Hematopoietic multipotent progenitor cell treated with erythropoietin and hydrocortisone succinate and interleukin-3 and kit ligand, for 17 days (in vitro differentiated cells): ENCODE measurements at regions not wholly inside any gene's neighbourhood (a gene's known extent, or its start where the extent isn't known, plus 50 kb on each side); places are given as distances from the start of the nearest gene placed in this dataset.

Experiments used
- DNase-seq: peaks from one replicate; pipeline ENCODE4 v3.0.0-alpha.2; 2015; ENCODE audit warnings: low spot score

- DNase-seq, result no peak
These were observed 265.5 kb downstream of the PTPRC start for GRCh38 chr1:198904321-198904720.

- no peak for DNase-seq
These were observed 268.0 kb downstream of the PTPRC start for GRCh38 chr1:198906739-198907422.

GRCh38 chr1:198907423-198907746 lies 268.5 kb downstream of the PTPRC start:
- no peak for DNase-seq

- DNase-seq, result no peak
These were observed 270.2 kb downstream of the PTPRC start for GRCh38 chr1:198908995-198909394.

- DNase-seq, result no peak
These were observed 271.1 kb downstream of the PTPRC start for GRCh38 chr1:198909973-198910372.

GRCh38 chr1:198910816-198911215 lies 272.0 kb downstream of the PTPRC start:
- DNase-seq, result no peak

- no peak for DNase-seq
These were observed 273.2 kb downstream of the PTPRC start for GRCh38 chr1:198912046-198912445.

GRCh38 chr1:198913667-198914066 lies 274.8 kb downstream of the PTPRC start:
- no peak for DNase-seq

- DNase-seq, result no peak
These were observed 276.7 kb downstream of the PTPRC start for GRCh38 chr1:198915327-198916231.

GRCh38 chr1:198917226-198917625 lies 278.4 kb downstream of the PTPRC start:
- DNase-seq, result no peak

GRCh38 chr1:198918920-198919319 lies 280.1 kb downstream of the PTPRC start:
- DNase-seq, result no peak

- no peak for DNase-seq
These were observed 281.0 kb downstream of the PTPRC start for GRCh38 chr1:198919667-198920398.

- no peak for DNase-seq
These were observed 284.0 kb downstream of the PTPRC start for GRCh38 chr1:198922638-198923430.

GRCh38 chr1:198923993-198924392 lies 285.2 kb downstream of the PTPRC start:
- DNase-seq, result no peak

- DNase-seq, result no peak
These were observed 286.7 kb downstream of the PTPRC start for GRCh38 chr1:198925567-198925966.

GRCh38 chr1:198927129-198927528 lies 288.3 kb downstream of the PTPRC start:
- no peak for DNase-seq

GRCh38 chr1:198929111-198929604 lies 290.3 kb downstream of the PTPRC start:
- no peak for DNase-seq

GRCh38 chr1:198929961-198930599 lies 291.2 kb downstream of the PTPRC start:
- peak; percentile 19 for DNase-seq

GRCh38 chr1:198932351-198932991 lies 293.6 kb downstream of the PTPRC start:
- peak; percentile 7 for DNase-seq

- DNase-seq, result peak; percentile 7
These were observed 294.8 kb downstream of the PTPRC start for GRCh38 chr1:198933515-198934222.
